SKM-1 (cell line): ENCODE measurements at regions not wholly inside any gene's neighbourhood (a gene's known extent, or its start where the extent isn't known, plus 50 kb on each side); places are given as distances from the start of the nearest gene placed in this dataset.

Experiments used
- DNase-seq: peaks from one replicate; lab custom pipeline; 2025; ENCODE audit not compliant: unreplicated experiment; lab: John Stamatoyannopoulos, UW

DNA sequence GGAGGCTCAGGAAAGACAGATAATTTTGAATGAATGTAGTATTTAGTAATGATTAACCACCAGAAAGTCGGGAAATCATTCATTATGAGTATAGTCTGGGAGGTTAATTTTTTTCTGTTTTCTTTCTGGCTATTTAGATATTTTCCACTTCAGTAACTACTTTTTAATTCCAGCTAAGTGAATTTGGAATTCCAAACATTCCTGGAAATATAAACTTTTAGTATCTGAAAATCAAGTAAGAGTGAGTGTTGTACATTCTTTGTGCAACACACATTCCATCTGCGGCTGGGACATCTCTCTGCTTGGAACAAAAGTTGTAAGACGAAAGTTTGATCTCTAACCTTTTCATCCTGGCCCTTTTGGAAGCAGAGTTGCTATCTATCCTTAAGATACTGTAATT is 275.7 kb upstream of the SPRED2 start:
- DNase-seq: no peak

DNA sequence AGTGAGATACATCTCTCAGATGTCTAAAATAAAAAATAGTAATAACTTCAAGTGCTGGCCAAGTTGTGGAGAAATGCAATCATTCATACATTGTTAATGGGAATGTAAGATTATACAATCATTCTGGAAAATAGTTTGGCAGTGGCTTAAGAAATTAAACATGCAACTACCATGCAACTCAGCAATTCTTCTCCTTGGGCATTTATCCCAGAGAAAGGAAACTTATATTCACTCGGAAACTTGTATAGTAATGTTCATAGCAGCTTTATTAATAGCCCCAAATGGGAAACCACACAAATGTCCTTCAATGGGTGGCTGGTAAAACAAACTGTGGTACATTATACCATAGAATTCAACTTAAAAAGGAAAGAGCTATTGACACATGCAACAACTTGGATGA is 274.0 kb upstream of the SPRED2 start:
- DNase-seq: no peak

DNA sequence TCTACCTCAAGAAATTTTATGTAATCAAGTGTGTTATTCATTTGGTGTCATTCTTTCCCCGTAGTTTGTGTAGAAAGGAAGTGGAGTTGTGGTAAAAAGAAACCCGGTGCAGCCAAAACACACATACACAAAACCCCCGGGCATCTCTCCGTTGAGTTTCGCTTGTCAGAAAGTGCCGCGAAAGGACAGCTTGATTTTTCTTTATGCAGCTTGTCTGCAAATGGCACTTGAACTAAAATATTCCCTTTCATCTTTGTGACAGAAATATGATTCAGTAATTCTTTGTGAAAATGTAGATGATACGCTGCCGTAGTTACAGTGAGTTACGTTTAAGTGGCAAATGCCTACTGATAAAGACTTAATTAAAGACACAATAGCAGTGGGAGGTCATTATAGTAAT is 268.8 kb upstream of the SPRED2 start:
- DNase-seq: no peak

DNA sequence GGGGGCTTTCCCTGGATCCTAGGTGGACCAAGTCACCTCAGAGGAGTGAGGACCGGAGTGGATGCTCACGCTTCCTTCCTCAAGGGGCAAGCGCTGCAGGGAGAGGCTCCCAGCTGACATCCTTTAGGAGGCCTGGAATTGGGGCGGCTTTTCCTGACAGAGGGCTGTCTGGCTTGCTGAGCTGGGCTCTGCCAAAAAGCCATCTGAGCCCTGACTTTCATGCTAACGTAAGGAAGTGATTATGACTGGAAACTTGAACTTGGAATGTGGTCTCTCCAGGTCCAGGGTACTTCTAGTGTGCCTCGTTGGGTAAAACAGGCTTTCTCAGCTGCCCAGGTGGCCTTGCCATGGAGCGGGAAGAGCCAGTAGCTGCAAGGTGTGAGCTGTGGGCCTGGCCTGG is 268.3 kb upstream of the SPRED2 start:
- DNase-seq: no peak

DNA sequence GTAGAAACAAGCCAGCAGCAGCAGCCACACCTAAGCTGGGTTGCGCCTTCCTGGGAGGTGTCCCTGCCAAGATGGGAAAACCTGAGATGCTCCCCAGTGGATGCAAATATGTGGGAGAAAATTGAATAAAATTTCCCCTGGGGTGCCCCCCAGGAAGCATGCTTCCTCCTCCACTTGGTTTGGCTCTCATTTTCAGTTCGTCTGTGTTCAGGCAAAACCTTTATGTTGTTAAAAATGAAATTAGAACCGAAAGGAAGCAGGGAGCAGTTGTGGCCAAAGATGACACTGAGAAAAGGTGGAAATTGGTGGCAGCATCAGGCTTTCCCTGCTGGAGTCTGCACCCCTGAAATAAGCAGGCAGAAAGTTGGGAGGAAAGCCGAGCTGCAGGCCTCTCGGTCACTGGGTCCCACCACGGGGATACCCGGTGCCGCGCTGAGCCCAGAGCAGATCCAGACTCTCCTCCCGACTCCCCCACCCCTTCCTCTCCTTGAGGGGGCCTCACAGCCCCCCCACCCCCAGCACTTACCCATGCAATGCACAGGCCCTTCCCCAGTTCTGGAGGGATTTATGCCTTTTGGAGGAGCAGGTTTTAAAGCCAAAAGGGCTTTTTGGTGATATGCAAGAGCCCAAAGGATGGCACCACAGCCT is 267.7 kb upstream of the SPRED2 start:
- DNase-seq: no peak

DNA sequence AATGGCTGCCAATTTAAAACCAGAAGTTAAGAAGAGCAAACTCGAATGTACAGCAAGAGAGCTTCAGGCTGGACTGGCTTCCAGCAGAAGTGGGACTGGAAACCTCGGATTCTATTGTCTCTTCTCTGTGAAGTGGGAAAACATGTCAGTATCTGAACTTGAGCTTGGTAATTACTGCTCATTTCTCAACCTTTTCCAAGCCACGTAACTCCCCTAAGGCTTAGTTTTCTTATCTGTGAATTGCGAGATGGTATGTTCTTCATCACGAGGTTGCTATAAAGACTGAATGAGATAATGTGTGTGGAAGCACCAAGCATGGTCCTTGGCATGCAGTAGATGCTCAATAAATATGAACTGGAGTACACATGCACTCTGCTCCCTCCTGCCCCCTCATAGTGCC is 259.4 kb upstream of the SPRED2 start:
- DNase-seq: no peak

DNA sequence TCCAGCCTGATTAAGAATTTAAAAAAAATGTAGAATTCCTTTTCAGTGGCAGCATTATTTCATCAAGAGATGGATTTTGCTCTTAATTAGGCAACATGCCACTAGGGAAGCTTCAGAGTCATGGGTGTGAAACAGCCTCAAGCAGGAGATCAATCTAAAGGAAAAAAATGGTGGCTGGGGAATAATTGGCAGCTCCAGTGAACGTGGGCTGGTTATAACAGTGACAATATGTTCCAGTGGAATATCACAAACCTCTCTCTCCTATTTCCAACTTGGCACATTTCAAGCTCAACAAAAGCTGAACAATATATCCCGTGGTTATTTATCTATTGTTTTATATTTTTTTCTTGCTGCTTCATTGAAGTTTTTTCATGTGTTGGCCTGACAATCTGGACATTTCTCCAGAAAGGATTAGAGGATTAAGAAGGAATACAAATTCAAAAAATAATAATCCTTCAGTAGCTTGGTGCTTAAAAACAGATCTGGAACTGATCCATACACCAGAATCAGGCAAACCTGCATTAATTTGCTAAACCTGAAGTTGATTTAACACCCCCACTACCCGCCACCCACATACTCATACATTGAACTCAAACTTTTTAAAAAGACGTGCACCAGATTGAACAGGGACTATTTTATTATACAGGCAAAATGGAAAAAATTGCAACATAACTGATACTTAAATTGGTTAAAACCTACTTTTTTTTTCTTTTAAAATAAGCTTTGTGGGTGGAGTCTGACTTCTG is 255.9 kb upstream of the SPRED2 start:
- no peak for DNase-seq

DNA sequence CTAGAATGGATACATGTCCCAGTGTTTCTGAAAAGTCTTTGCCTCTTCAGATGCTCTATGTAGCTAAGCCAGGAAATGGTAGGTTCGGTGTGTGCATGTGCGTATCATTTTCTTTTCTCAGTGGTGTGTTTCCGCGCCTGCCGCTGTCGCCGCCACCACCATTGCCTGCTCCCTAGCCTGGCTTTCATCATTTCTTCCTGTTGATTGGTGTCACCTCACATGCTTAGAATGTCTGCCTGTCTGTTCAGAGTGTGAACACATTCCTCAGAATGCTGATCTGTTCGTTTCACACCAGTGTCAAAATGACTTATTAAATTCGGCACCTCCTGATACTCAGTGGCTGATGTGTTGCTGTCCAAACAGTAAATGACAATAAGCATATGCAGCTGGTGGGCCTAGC is 255.2 kb upstream of the SPRED2 start:
- no peak for DNase-seq

DNA sequence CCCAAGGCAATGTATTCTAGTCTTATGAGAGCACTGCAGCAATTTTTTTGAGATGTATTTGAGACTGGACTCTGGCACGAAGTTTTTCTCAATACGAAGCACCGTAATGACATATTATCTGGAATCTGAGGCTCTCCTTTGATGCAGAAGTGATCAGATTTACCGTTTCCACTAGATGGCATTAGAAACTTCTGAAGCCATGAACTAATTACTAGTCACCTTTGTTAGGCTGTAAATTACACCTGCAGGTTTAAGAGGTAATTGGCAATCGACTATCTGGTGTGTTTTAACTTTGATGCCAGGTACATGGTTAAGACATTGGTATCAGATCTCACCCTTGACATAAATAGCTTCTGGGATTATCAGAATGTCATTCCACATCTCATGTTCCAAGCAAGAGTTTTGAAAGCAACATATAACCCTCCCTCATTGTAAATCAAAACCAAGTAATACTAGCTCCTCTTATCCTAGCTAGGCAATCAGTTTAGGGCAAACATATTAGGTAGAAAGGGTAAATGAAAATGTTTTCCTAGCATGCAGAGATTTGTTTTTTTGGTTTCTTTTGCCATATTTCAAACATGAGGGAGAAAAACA is 254.6 kb upstream of the SPRED2 start:
- no peak for DNase-seq

DNA sequence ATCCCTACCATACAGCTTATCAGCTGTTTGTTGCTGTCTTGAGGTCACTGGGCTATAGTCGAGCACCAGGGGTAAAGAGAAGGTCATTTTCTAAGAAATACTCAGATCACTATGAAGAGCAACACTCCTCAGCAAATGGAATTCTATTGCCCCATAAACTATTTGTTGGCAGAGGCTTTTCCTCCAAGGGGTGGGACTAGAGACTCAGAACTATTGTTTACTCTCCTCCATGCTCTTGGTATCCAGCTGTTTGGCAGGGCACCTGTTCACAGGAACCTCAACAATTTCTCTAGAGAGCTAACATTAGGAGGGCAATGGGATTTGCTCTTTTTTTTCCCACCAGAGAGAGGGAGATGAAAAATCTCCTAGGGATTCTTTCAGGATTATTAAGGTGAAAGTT is 249.1 kb upstream of the SPRED2 start:
- no peak for DNase-seq

DNA sequence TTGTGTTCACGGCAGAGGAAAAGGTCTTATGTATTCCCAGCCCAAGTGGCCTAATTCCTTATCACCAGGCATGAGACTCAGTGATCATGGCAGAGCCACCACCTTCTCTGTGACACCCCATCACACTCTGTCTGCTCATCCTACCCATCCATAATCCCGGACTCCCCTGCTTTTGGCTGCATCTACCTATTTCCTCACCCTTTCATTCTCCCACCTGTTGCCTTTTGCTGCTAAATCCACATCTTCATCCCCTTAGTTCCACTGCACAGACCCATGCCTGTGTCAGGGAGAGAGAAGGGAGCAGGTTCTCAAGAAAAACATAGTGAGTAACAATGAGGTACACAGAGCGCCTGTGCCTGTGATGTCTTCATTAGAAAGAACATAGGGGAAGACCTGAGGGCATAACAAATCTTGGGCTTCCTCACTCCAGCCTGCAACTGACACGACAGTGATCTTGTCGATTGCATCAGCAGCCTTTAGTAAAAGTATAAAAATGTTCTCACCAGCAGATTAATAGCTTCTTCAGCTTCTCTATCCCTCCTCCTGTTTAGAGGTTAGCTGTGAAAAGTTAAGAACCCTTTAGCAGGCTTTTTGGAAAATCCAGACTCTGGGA is 246.5 kb upstream of the SPRED2 start:
- no peak for DNase-seq

DNA sequence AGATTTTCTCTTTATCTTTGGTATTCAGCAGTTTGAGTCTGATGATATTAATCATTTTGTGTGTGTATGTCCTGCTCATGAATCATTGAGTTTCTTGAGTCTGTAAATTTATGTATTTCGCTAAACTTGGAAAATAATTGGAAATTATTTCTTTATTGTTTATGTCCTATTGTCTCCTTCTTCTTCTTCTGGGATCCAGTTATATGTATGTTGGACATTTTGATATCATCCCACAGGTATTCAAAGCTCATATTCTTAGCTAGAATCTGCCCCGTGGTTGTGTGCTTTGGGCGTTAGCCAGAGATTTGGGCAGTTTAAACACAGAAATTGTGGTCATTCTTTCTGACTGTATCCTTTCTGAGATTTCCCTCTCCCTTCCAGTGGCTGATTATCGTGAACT is 243.0 kb upstream of the SPRED2 start:
- no peak for DNase-seq

DNA sequence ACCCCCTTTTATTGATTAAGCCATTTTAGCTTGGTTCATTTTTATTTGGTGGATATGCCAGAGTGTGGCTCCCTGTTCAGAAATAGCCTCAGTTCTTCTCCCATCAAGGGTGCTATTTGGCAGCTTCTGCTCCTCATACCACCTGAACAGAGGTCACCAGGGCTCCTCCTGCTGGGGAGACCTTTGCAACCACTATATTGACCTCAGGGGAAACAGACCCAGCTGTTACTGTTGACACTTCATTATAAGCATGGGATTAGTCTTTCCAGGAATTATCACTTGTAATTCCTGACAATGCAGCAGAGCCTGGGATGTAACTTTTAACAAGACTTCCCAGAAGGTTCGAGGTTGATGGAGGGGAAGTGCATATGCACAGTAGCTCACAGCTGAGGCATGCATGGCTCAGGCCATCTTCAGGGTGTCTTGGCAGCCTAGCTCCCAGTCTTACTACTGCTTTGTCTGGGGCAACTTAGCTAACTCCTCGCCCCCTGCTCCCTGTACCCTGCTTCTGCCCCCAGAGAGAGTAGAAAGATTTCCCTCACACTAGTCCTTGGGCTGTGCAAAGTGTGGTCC is 239.4 kb upstream of the SPRED2 start:
- no peak for DNase-seq

DNA sequence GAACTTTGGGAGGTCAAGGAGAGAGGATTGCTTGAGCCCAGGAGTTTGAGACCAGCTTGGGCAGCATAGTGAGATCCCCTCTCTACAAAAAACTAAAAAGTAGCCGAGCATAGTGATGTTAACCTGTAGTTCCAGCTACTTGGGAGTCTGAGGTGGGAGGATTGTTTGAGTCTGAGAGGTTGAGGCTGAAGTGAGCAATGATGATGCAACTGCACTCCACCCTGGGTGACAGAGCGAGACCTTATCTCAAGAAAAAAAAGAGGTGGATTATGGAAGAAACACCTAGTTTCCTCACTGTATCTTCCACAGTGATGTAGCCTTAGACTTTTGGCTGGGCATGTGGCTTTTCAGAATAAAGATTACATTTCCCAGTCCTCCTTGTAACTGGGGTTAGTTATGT is 237.2 kb upstream of the SPRED2 start:
- DNase-seq: no peak

DNA sequence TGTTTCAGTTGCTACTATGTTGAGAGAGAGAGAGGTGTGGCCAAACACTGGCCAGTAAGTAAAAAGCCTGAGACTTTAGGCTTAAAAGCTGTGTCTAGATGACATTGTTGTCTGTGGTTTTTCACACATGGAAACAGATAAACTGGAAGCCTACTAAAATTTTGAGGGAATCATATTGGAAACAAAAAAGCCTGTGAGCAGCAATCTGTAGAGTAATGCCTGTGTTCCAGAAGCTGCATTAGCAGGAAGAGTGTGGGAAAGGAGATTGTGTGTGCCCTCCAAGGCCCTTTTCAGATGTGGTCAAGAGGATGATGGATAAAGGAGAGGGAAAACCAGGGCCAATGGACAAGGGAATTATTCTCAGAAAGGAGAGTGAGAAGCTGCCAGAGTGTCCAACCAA is 236.3 kb upstream of the SPRED2 start:
- DNase-seq: no peak

DNA sequence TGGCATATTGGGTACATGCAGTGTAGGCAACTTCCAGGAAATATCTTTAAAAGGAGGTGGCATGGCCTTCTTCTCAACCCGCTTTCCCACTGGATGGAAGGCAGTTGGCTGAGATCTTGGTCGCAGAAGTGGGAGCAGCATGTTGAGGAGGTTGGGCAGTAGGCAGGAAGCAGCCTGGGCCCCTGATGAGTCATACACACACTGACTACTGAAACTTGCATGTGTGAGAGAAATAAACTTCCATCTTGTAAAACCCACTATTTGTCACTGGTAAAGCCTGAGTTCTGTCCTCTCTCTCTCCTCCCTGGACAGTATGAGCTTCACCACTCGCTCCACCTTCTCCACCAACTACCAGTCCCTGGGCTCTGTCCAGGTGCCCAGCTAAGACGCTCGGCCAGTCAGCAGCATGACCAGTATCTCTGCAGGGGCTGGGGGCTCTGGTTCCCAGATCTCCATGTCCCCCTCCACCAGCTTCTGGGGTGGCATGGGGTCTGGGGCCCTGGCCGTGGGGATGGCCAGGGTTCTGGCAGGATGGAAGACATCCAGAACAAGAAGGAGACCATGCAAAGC is 233.8 kb upstream of the SPRED2 start:
- no peak for DNase-seq

DNA sequence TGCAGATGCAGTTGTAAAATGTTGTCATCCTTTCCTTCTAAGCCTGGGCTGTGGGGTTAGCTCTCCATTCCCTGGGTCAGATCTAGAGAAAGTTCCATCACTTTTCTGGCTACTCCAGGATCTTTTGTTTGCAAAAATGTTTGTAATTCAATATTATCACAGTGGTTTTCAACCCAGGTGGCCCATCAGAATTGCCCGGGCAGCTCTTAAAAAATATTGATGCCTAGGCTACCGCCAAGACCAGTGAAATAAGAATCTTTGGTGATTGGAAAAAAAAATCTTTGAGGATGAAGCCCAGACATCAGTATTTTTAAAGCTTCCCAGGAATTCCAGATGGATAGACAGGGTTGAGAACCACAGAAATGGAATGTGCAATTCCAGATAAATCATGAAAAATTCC is 232.5 kb upstream of the SPRED2 start:
- DNase-seq: no peak

DNA sequence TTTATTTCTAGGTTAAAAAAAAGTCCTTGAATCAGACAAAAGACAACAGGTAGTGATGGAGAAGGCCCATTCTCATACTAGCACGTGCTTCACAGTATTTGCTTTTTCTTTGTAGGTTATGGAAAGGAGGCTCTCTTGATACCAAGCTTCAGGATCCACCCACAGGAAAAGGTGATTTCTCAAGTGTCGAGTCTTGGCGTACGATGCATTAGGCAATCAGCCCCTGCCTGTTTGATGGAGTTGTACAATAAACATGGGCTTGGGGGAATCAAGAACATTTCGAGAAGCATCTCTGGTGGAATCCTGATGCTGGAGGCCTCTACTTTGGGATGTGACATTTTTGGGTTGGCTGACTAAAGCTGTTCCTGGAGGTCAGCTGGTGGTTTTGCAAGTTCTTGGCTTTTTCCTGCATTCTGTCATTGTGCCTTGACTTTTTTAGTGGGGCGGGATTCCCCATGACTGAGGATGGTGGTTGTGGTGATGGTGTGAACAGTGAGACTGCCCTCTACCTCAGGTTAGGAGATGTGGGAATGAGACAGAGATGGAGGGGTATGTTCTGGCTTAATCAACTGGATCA is 231.5 kb upstream of the SPRED2 start:
- no peak for DNase-seq

DNA sequence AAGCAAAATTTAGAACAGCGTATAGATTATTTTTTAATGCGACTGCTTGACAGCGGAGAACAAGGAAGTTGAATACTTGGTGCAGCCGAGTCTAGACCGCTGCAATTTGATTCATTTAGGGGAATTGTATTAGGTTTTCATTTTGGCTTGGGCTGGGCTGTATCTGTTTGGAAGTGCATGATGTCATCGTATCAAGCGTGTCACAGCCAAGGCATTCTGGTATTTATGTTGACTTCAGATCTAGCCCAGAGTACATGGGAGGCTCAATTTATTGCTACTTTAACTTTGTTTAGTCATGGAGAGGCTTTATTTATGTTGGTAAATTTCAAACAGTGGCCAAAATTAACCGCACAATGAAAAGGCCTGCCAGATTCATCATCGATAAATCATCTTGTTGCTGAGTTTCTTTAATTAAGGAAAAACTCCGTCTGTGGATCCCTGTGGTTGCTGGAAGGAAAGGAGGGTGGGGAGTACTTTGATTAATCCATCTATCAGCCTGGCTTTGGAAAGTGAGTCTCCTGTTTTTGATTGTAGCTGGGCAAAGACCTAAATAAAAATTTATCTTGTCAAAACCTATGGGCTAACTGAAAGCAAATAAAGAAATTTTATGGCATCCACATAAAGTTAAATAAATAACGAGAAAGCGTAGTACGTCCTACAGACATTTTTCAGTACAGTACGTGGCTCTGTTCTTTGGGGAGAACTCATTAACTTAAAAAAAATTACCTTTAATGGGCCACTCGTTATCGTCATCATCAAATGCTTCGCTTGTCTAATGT is 230.4 kb upstream of the SPRED2 start:
- DNase-seq: no peak

DNA sequence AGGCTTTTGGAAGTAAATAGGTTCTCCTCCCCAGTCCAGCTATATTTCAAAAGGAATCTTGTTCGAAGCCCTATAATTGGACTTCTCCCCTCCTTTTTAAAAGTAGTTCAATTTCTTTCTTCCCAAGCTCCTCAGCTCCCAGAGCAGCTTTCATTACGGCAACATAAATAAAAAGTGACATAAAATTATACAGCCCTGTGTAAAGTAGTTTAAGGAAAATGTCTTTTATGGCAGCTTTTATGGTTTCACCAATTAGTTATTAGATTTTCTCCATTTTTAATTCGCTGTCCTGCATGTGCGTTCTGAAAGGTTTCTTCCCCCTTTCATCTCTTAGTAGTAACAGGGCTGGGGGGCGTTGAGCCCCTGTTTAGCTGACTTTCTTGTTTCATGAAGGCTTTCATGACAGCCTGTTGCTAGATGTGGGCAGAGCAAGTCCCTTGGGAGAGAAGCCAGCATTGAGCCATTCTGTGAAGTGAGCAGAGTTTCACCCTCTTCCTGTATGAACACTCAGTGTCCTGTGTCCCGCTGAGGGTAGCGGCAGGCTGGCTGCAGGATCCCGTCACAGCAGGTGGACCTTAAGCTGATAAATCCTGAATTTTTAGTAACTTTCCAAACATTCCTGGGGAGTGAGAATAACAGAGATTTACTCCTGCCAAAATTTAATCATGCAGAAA is 229.7 kb upstream of the SPRED2 start:
- DNase-seq: no peak
